Anterior cingulate cortex (tissue), 58 donors: ENCODE measurements at regions not wholly inside any gene's neighbourhood (a gene's known extent, or its start where the extent isn't known, plus 50 kb on each side); places are given as distances from the start of the nearest gene placed in this dataset.

ENCODE experiments used
- DNase-seq, 58 donors: peaks; one replicate each; lab custom pipeline; 2025; lab: John Stamatoyannopoulos, UW

DNA sequence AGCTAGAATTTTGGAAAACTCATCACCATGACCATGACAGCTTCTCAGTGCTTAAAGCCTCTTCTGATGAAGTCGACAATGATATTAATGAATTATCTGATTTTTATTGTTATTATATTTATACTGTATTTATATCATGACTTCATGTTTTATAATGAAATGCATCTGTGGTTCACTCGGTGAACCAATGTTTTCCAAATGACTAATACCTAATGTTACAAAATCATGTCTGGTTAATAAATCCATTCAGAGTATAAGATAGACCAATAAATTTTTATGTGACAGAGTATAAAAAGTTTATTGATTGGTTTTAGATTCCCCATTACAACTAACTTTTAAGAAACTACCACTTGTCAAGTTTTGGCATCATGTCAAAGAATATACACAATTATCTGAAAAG lies 416.5 kb downstream of the MLLT3 start:
- no peak for DNase-seq

DNA sequence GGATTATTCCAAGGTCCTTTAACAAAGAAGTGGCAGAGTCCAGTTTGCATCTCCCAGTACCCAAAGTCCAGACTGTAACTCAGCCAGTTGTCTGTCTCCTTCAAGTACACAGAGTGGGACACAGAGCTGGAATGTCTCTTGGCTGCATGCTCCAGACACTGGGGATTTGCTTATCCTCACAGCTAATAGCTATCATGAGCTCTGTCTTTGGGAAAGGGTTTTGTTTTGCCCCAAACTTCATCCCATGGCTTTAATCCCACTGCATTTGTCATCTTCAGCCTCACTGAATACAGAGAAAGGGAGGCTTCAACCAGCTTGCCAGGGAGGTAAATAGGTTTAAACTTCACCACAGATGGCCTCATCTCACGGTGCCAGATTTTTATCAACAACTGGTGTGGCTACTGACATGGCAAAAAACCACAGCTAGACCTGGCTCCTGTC lies 412.2 kb upstream of the SLC24A2 start:
- DNase-seq: no peak

DNA sequence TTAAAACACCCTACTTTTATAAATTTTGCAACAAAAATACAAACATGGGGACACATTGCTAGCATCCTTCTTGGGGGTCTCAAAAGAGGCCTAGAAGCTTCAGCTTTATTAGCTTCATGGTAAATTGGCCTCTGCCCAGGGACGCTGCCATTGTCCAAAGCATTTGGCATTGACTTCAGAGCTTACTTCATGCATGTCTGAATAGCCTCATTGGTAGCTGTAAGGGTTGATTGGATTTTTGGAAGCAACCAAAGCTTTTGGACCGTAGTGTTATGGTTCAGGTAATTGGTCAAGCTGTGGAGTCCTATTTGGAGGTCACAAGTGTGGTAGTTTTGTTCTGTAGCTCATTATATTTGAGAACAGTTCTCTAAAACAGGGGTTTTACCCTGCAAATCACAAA lies 411.7 kb upstream of the SLC24A2 start:
- peak in 1 of 58 donors; percentile 5 for DNase-seq

DNA sequence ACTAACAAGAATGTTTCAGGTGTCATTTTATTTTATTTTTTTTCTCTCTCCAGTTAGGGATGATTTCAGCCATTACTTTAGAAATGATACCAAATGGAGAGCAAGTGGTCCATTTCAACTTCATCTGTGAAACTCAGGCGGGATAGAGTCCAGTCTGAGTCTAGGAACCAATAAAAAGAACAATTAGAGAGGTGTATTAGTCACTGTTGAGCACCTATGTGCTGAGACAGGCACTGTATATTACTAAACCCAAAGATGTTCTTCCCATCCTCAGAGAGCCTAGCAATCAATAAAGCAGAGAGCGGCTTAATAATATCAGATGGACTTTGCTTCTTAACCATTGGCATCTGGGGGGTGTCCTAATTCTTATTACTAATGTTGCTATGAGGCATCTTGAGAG lies 410.3 kb upstream of the SLC24A2 start:
- DNase-seq: no peak

DNA sequence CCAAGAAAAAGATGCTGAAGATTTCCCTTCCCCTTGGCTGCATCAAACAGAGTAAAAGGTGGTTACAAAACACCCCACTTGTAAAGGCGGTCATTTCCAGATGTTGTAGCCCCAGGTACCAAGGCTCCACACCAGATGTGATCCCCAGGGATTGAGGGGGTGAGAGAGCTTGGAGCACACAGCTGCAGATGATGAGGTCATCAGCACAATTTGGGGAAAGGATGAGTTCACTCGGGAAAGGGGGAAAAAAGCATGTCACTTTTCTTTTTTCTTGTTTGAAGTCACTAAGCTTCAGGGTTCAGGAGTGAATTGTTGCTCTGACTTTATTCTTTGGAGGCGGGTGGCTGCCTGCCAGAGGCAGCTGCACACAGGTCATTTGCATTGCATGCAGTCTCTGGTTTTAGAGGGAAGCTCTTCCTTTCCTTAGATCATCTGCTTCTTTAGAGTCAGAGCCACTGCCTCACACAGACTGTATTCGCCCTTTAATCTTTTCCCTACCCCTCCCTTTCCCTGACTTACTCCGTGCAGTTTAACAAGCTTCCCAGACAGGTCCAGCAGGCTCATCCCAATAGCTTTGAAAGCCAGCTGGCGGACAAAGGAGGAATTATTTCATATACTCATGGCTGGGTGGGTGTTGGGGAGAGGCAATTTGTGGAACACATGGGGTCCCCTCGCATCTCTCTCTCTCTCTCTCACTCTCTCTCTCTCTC lies 409.3 kb upstream of the SLC24A2 start:
- peak in 1 of 58 donors; percentile 30 for DNase-seq

DNA sequence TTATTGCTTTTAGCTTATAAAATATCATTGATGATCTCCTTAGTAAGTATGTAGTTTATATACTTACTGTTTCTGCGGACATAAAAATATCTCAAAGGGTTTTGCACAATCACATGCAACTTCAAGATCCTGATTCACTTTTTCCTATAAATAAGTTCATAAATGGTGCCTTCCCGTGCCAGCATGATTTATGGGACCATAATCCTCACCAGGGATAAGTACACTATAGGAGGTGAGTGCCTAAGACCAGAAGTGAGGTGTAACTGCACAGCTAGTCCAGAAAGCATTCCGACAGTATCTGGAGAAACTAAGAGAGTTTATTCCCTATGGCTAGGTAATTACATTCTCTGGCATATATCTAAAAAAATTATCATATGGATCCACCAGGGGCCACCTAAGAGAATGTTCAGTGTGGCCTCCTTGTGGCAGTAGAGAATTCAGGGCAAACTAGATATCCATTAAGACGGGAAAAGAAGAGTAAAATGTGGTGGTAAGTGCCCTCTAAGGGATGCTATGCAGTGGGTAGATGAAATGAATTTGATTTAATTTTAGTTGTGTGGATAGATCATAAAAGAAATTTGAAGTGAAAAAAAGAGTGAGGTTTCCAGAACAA lies 402.5 kb upstream of the SLC24A2 start:
- no peak for DNase-seq

DNA sequence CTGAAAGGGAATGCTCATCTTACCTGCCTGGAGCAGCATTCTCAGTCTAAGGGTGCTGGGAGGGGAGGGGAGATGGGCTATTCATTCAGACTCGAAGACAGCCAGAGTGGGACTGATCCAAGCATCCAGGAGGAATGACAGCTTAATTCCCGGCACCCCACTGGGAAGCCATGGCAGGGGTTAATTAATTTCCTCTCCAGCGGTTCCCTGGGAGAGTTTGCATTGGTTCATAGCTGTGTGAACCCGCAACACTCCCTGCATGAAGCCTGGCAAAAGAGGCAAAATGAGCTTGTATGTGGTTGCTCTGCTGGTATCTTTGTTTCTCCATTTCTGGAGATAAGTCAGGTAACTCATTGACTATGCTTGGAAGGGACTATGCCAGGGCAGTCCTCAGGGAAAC lies 401.0 kb upstream of the SLC24A2 start:
- DNase-seq: no peak

DNA sequence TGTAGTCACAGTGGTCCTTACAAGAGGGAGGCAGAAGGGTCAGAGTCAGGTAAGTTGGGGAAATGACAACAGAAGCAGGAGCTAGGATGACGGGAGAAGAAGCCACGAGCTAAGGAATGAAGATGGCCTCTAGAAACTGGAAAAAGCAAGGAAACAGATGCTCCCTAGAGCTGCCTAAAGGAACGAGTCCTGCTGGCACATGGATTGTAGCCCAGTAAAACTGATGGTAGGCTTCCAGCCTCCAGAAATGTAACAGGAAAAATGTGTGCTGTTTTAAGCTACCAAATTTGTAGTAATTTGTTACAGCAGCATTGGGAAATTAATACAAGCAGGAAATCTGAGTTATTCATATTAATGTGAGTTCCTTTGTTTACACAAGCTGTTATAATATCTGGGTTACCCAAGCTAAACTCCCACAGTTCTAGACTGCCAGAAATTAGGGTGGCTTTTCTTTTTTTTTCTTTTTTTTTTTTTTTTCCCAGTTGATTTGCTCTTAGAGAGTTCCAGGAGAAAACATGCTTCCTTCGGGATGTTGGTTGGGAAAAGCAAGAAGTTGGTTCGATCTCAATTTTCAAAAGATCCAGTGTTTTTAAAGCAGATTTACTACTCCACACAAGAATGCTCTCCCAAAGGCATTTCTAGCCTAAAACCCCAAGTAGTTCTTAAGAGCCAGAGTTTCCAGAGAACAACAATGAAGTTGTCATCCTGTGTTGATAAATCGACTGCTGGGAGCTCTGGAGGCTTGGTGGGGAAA lies 400.0 kb upstream of the SLC24A2 start:
- peak in 3 of 58 donors; percentile 7 to 37 (median 9) for DNase-seq

DNA sequence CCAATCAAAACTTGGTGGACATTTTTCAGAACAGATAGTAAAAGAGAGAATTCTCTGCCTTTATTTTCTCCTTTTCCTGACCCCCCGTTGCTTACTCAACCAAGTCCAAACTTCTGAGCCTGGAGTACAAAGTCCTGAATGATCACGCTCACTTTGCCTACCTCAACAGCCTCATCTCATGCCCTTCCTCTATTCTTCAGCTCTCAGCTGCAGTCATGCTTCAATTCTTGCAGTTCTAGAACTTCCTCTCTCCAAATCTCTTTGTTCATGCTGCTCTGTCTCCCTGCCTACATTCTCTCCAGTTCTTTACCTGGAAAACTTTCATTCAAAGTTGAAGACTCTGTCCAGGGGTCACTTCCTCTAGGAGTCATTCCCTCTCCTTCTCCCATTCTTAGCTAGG lies 398.5 kb upstream of the SLC24A2 start:
- DNase-seq: no peak

DNA sequence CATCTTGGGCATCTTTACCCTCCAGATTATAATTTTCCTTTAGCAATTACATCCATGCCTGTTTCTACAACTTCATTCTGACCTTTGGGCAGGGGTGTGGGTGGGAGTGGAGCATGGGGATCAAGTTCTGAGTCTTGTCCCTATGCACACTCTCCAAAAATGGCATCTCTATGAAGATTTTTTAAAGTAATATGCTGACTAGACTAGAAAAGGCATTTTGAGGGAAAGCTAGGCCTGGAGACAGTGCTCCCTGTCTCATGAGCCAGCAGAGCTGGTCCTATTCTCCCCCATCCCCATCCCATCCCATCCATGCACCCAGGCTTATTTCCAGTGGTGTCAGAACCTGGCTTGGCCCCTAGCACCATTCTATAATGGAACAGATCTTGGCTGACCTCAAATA lies 398.0 kb upstream of the SLC24A2 start:
- DNase-seq: no peak

DNA sequence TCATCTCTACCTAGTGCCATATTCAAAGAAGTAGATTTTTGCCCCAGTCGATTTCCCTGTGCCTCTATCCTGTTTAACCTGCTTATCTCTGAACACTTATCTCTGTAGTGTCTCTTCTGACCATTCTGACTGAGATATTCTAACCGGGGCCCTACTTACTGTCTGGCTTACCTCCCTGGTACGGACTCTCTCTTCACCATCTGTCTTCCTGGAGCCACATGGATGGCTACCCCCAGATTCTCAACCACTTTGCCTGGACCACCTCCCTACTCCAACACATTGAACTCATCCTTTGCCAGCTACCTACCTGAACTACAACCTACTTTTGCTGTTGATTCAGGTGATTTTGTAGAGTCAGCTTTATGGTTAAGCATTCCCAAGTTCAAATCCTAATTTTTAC lies 397.4 kb upstream of the SLC24A2 start:
- DNase-seq: no peak

DNA sequence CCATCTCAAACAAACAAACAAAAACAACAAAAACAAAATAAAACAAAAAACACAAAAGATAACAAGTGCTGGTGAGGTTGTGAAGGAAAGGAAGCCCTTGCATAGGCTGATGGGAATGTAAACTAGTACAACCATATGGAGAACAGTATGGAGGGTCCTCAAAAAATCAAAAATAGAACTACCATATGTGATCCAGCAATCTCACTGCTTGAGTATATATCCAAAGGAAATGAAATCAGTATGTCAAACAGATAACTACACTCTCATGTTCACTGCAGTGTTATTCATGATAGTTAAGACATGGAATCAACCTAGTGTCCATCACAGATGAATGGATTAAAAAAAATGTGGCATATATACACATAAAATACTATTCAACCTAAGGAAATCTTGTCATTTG lies 395.7 kb upstream of the SLC24A2 start:
- no peak for DNase-seq

DNA sequence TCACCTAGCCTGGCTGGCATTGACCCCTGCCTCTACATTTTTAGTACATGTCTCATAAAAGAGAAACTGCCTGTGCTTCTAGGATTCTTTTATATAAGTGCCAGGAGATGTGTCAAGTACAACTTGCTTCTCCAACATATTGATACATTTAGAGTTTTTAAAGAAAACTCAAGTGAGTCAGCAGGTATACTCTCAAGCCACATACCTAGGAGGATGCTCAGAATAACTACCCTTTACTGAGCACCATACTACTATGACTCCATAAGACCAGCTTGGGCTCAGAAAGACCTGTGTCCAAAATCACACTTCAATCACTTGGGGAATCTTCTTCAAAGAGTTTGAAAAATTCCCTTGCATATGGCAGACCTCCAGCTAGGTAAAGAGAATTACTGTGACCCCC lies 389.8 kb upstream of the SLC24A2 start:
- DNase-seq: no peak

DNA sequence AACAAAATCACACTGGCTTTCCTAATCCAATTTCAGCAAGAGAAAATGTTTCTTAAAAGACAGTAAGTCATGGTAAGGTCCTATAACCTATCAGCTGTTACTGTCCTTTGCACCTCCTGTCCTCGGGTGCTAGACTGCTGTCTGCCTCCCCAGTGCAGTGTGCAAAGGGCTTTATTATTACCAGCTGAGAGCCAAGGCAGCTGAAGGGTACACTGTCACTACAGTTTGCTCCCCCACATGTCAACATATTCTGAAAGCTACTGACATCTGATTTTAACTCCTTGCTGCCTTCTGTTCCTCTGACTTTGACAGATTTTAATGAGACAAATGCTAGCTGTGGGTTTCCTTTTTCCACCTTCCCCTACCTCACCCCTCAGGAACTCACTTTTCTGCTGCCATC lies 389.4 kb upstream of the SLC24A2 start:
- DNase-seq: no peak

DNA sequence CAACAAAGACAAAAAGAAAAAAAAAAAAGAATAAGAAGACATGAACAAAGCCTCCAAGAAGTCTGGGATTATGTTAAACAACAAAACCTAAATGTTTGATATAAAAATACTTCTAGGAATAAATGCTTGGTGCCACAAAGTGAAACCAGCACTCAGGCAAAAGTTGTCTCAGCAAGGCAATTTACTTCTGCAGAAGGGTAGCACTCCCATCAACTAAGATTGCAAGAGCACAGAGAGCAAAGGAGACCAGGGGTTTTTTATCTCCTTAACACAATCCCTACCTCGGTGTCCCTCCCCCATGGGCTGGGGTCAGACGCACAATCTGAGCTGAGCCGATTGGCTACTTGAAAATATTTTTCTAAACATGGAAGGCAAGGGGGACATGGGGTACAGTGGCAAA lies 381.3 kb upstream of the SLC24A2 start:
- DNase-seq: no peak

DNA sequence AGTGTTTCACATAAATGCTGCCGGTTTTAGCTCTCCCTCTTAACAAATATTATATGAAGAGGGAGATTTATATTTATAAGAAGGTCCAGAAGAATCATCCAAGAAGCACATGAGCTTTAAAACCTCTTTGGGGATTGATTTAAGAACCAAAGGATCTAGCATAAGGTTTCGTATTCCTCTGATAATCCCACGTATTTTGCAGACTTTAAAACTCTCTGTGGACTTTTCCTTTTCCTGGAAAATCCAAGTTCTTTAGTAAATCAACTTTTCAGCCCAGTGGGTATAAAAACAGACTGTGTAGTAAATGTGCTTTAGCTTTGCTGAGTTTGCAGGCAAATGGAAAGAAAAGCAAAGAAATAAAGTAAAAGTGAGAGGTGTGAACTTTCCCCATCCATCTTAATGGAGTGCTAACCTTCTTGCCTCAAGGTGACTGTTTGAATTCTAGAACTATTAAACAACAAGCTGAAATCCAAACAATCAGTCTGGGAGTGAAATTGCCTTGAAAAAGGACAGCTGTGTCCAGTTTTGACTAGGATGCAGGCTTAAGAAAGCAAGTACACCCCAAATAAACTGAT lies 363.4 kb upstream of the SLC24A2 start:
- DNase-seq: no peak

DNA sequence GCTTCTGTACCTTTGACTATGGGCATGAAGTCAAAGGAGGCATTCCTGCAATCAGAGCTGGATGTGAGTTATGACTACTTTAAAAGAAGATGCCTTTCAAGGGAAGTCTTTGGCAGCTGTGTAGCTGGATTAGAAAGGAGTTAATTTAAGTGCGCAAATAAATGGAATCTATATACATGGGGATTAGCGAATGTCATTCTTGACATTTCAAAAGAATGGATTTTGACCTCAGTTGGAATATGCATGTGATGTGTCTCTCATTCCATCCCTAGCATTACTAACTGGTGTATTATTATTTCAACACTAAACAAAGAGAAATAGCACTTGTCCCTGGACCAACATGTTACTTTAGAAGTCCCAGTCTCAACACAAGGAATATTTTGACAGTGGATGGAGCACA lies 359.6 kb upstream of the SLC24A2 start:
- DNase-seq: no peak

DNA sequence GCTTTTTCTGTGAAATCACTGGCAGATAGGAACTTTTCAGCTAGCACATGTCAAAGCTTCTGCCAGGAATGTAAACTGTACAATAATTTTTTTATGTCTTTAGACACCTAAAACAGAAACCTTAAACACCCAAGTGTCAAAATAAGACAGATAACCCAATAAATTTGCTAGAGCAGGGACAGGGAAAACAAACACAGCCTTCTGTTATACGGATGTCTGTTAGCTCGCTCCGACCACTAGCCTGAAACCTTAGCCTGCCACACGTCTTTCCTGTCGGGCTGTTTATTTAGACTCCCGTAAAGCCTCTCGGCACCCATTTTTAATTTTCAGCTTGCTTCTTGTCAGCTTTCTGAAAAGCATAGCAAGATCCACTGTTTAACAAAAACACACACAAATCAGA lies 355.4 kb upstream of the SLC24A2 start:
- no peak for DNase-seq

DNA sequence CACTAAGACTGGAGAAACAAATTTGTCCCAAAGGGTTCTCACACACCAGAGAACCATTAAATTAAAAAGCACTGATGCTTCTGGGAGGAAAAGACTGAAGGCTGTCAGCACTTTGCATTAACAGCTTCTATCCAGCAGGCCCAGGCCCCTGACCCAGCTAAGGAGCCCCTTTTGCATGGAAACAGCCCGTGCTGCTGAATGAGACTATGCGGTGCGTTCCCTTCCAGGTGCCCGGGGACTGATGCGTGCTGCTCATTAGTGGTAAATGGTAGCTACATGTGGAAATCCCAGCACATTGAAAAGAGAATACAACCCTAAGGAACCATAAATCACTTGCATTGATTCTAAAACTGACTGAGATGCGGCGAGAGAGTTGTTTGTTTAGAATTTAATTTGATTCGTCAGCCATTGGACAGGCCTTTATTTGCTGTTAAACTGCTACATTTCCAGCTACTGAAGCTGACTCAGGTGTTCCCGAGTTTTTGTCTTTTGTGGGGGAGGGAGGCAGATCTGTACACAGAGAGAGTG lies 351.0 kb upstream of the SLC24A2 start:
- no peak for DNase-seq

DNA sequence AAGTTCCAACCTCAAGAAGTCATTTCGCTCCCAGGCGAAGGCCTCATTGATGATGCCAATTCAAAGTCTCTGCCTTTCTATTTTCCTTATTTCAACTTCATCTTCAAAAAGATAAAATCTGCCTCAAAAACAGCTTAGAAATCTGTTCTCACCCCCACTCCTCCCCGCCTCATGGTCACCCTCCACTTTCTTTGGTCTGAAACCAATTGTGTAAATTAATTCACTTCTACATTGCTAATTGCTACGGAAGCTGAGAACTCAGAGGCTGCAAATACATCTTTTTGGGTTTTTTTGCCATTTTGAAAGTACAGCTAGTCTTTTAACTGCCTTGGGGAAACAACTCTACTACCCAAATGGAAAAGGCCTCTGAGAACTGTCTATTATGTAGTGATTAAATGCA lies 350.0 kb upstream of the SLC24A2 start:
- no peak for DNase-seq

DNA sequence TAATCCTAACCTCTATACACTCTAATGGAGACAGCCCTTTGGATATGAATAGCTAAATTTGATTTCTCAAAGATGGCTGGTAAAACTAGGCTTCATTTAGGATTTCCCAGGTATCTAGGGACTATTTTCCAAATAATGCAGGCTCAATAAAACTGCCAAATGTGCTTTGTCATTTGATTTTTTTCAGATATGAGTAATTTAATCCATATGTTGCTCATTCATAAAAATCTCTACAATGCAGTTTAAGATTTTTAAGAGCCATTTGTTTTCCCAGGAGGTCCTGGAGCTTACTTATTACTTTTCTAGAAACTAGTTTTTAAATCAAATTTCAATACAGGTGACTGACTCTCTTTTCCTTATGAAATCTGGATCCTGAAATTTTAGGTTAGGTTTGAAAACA lies 349.3 kb upstream of the SLC24A2 start:
- DNase-seq: no peak
